ENCODE measurements at regions not wholly inside any gene's neighbourhood (a gene's known extent, or its start where the extent isn't known, plus 50 kb on each side); places are given as distances from the start of the nearest gene placed in this dataset.
A peak's percentile ranks its signal among the peaks of the same experiment; 100 is the strongest.
"Not testable (repeated sequence)": the region's sequence is repeated elsewhere in the genome, so short reads cannot be mapped to it uniquely, and the experiment has no call there.

GRCh38 chr14:54010981-54011380 lies 54.4 kb upstream of the BMP4 start:
- Mint-ChIP-seq H3K36me3 (ENCODE audit: insufficient read depth) (no peaks in the 10 kb centered on the region), H3K4me1 (ENCODE audit: low read depth) (no peaks in the 10 kb centered on the region), H3K27me3 (no peaks in the 10 kb centered on the region), H3K9me3 (ENCODE audit: low read depth) (peaks cover 4% of the 10 kb centered on the region), H3K4me3 (ENCODE audit: low read depth) (no peak overlapping the region), H3K27ac (no peak overlapping the region)
- no peak for TF ChIP-seq CTCF (IDR thresholded peaks at IDR 0.05; ENCODE audit: unreplicated experiment)
- no peak for DNase-seq (ENCODE audit: low spot score, unreplicated experiment)

DNA sequence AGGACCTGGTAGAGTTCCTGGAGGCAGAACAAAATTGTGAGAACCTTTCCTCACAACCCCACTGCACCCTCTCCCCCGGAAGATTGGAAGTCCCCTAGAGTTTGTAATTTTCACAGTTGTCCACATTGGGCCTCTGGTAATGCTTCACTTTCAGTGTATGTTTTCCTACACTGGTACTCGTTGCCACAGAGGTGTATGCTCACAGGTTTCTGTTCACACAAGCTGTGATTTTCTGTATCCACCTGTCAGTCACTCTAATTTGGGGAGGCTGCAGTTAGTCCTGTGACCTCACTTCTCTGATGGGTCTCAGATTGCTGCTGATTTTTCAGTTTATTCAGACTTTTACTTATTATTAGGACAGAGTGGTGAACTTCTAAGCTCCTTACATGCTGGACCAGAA lies 66.4 kb upstream of the BMP4 start:
- TF ChIP-seq CTCF (IDR thresholded peaks at IDR 0.05; ENCODE audit: unreplicated experiment): no peak
- Mint-ChIP-seq H3K4me3 (ENCODE audit: low read depth) (no peak overlapping the region), H3K9me3 (ENCODE audit: low read depth) (peaks cover 22% of the 10 kb centered on the region), H3K27ac (no peak overlapping the region), H3K27me3 (no peaks in the 10 kb centered on the region), H3K36me3 (ENCODE audit: insufficient read depth) (peaks cover 2% of the 10 kb centered on the region), H3K4me1 (ENCODE audit: low read depth) (no peaks in the 10 kb centered on the region)
- no peak for DNase-seq (ENCODE audit: low spot score, unreplicated experiment)

DNA sequence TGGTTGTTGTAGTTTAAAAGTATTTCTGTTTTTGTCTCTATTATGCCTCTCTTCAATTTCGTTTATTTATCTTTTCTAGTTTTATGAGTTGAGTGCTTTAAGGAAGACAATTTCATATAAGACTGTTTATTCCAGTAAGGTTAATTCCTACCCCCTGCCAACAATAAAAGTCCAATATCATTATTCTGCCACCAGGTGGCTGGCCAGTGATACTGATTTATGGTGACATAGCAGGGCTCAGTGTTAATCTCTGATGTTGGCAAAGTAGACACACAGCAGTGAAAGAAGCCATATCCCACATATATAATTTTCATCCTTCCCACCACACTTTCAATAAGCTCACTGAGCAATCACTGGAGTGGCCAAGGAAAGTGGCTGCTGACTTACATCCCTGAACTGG lies 69.0 kb upstream of the BMP4 start:
- peaks cover 13% of the 10 kb centered on the region for H3K9me3 Mint-ChIP-seq (ENCODE audit: low read depth)
- H3K36me3 Mint-ChIP-seq (ENCODE audit: insufficient read depth): peaks cover 2% of the 10 kb centered on the region
- no peak overlapping the region for H3K4me3 Mint-ChIP-seq (ENCODE audit: low read depth)
- H3K27ac Mint-ChIP-seq: no peak overlapping the region
- no peaks in the 10 kb centered on the region for H3K4me1 Mint-ChIP-seq (ENCODE audit: low read depth)
- DNase-seq (ENCODE audit: low spot score, unreplicated experiment): no peak
- H3K27me3 Mint-ChIP-seq: no peaks in the 10 kb centered on the region
- peak; percentile 37 for TF ChIP-seq CTCF (IDR thresholded peaks at IDR 0.05; ENCODE audit: unreplicated experiment)

GRCh38 chr14:54026671-54027070 lies 70.0 kb upstream of the BMP4 start:
- TF ChIP-seq CTCF (IDR thresholded peaks at IDR 0.05; ENCODE audit: unreplicated experiment): no peak
- Mint-ChIP-seq H3K27ac (no peak overlapping the region), H3K9me3 (ENCODE audit: low read depth) (peaks cover 14% of the 10 kb centered on the region), H3K4me1 (ENCODE audit: low read depth) (no peaks in the 10 kb centered on the region), H3K4me3 (ENCODE audit: low read depth) (no peak overlapping the region), H3K36me3 (ENCODE audit: insufficient read depth) (peaks cover 2% of the 10 kb centered on the region), H3K27me3 (no peaks in the 10 kb centered on the region)
- DNase-seq (ENCODE audit: low spot score, unreplicated experiment): no peak

GRCh38 chr14:54030996-54031395 lies 74.4 kb upstream of the BMP4 start:
- not testable (repeated sequence) for H3K4me3 Mint-ChIP-seq (ENCODE audit: low read depth); DNase-seq (ENCODE audit: low spot score, unreplicated experiment); H3K27me3 Mint-ChIP-seq; H3K4me1 Mint-ChIP-seq (ENCODE audit: low read depth); H3K27ac Mint-ChIP-seq; H3K36me3 Mint-ChIP-seq (ENCODE audit: insufficient read depth)
- peaks cover 25% of the 10 kb centered on the region for H3K9me3 Mint-ChIP-seq (ENCODE audit: low read depth)

GRCh38 chr14:54033285-54033684 lies 76.7 kb upstream of the BMP4 start:
- not testable (repeated sequence) for DNase-seq (ENCODE audit: low spot score, unreplicated experiment); H3K36me3 Mint-ChIP-seq (ENCODE audit: insufficient read depth); H3K4me1 Mint-ChIP-seq (ENCODE audit: low read depth); H3K4me3 Mint-ChIP-seq (ENCODE audit: low read depth); H3K27me3 Mint-ChIP-seq; H3K27ac Mint-ChIP-seq
- peaks cover 24% of the 10 kb centered on the region for H3K9me3 Mint-ChIP-seq (ENCODE audit: low read depth)

All from progenitor cell of endocrine pancreas (in vitro differentiated cells).